Tibial nerve (tissue), 3 donors: ENCODE measurements at regions not wholly inside any gene's neighbourhood (a gene's known extent, or its start where the extent isn't known, plus 50 kb on each side); places are given as distances from the start of the nearest gene placed in this dataset.

Source experiments
- CTCF ChIP-seq, 5 experiments: fragments of 200-600 bp in 3 of 5; fragments of 450-650 bp in 2 of 5; sonication (generic) in 3 of 5; IDR thresholded peaks; one replicate each; pipeline ENCODE4 v1.5.1; 2016 to 2019; ENCODE audit warnings: antibody characterized with exemption in 5 of 5, mild to moderate bottlenecking in 3 of 5, moderate library complexity in 2 of 5
- POLR2A ChIP-seq, 2 donors: fragments of 450-650 bp; IDR thresholded peaks; one replicate each; pipeline ENCODE4 v1.6.1; 2017; ENCODE audit warnings: antibody characterized with exemption in 2 of 2, mild to moderate bottlenecking in 2 of 2, moderate library complexity in 2 of 2

DNA sequence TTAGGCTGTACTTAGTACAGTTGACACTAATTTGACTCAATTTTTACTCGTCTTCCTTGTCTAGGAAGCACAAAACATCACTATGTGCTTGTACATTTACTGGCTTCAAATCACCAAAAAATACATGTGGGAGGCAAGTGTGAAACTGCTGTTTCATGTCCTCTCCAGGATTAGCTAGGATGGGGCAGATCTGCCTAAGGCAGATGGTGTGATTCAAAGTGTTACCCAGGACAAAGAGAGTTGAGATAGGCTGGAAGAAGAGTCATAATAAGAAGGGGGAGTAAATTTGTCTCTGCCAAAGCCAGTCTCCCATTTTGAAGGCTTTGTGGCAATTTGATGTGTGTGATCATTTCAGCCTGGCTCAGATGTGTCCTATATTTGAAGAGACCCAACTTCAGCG, 821.6 kb upstream of the ZEB2 start:
- TF ChIP-seq POLR2A (IDR thresholded peaks at IDR 0.05) (no peak), CTCF (IDR thresholded peaks at IDR 0.05) (no peak)
